GM21737 (cell line): ENCODE measurements at regions not wholly inside any gene's neighbourhood (a gene's known extent, or its start where the extent isn't known, plus 50 kb on each side); places are given as distances from the start of the nearest gene placed in this dataset.
"Not testable (repeated sequence)": the region's sequence is repeated elsewhere in the genome, so short reads cannot be mapped to it uniquely, and the experiment has no call there.

Experiments
- ATAC-seq: cut with Tn5 transposase; IDR thresholded peaks from one replicate; pipeline ENCODE4 v1.9.1; 2021; ENCODE audit warnings: mild to moderate bottlenecking, moderate library complexity; ENCODE audit not compliant: unreplicated experiment

GRCh38 chr4:165810726-165811125 is 62.3 kb upstream of the TLL1 start:
- no peak for ATAC-seq

GRCh38 chr4:165813606-165814005 is 59.4 kb upstream of the TLL1 start:
- no peak for ATAC-seq

GRCh38 chr4:165814256-165815020 is 58.6 kb upstream of the TLL1 start:
- no peak for ATAC-seq

GRCh38 chr4:165819126-165819525 is 53.9 kb upstream of the TLL1 start:
- not testable (repeated sequence) for ATAC-seq
